ENCODE measurements at regions not wholly inside any gene's neighbourhood (a gene's known extent, or its start where the extent isn't known, plus 50 kb on each side); places are given as distances from the start of the nearest gene placed in this dataset.

- TF ChIP-seq CTCF (IDR thresholded peaks at IDR 0.05) (no peak), PBX3 (IDR thresholded peaks at IDR 0.05) (no peak), POLR2A (IDR thresholded peaks at IDR 0.05; ENCODE audit: low read length) (no peak), REST (IDR thresholded peaks at IDR 0.05) (no peak), RCOR1 (IDR thresholded peaks at IDR 0.05; ENCODE audit: low read depth, low read length) (no peak), NPAS2 (CRISPR knock-in tag; IDR thresholded peaks at IDR 0.05; ENCODE audit: borderline replicate concordance) (no peak), E2F6 (IDR thresholded peaks at IDR 0.05; ENCODE audit: borderline replicate concordance, low read depth) (no peak), POLR2AphosphoS2 (conservative IDR thresholded peaks at IDR 0.05; ENCODE audit: low read length) (no peak)
Observed at GRCh38 chr13:88823114-88823513, 1151.9 kb downstream of the SLITRK5 start.
